A549 (cell line): ENCODE measurements at regions not wholly inside any gene's neighbourhood (a gene's known extent, or its start where the extent isn't known, plus 50 kb on each side); places are given as distances from the start of the nearest gene placed in this dataset.

ENCODE experiments used
- ATAC-seq, 2 experiments: fragments of 200-7000 bp in 1 of 2; fragments of >200 bp in 1 of 2; cut with Nextera tagmentation in 1 of 2; cut with Tn5 transposase in 1 of 2; 3 replicates each; pipeline versions ENCODE4 v1.8.0 to v1.9.1; 2018 to 2020; ENCODE audit warnings: mild to moderate bottlenecking in 1 of 2, moderate library complexity in 1 of 2
- CTCF ChIA-PET: fragments of 300-600 bp; sonication (Branson Sonifier 250); formaldehyde crosslinking; extraction: SDS; loops from one replicate; lab custom pipeline; 2021; ENCODE audit warnings: antibody characterized with exemption, inconsistent platforms; lab: Yijun Ruan, JAX
- POLR2A ChIA-PET: fragments of 350-600 bp; formaldehyde crosslinking; extraction: SDS; loops from one replicate; lab custom pipeline; 2021; ENCODE audit warnings: antibody characterized with exemption, inconsistent platforms; lab: Yijun Ruan, JAX
- DNase-seq, 2 experiments: peaks; one replicate each; pipeline versions ENCODE4 v3.0.0 to v3.0.0-alpha.2; 2011 to 2016; ENCODE audit warnings: low read depth in 1 of 2, low spot score in 1 of 2
- FAIRE-seq: peaks from 2 replicates; lab custom pipeline; 2011; peaks lifted over from hg19 to GRCh38; lab: Jason Lieb, UNC
- H3K27ac ChIP-seq, 2 experiments: fragments of >200 bp; sonication (Bioruptor Twin); formaldehyde crosslinking; 3 replicates each; pipeline ENCODE4 v1.5.1; 2016 to 2017
- H3K4me1 ChIP-seq: fragments of >200 bp; sonication (Bioruptor Twin); formaldehyde crosslinking; 3 replicates; pipeline ENCODE4 v1.6.1; 2016
- H3K4me2 ChIP-seq: fragments of >200 bp; sonication (Bioruptor Twin); formaldehyde crosslinking; 3 replicates; pipeline ENCODE4 v1.6.1; 2016
- H3K4me3 ChIP-seq: fragments of >200 bp; sonication (Bioruptor Twin); formaldehyde crosslinking; 3 replicates; pipeline ENCODE4 v1.5.1; 2016
- H3K9me3 ChIP-seq: fragments of >200 bp; sonication (Bioruptor Twin); formaldehyde crosslinking; 3 replicates; pipeline ENCODE4 v1.6.1; 2016
- ATOH8 ChIP-seq: fragments of 250-450 bp; sonication (Bioruptor Pico); IDR thresholded peaks from 2 replicates; pipeline ENCODE4 v1.5.0; 2020; ENCODE audit warnings: low read depth, mild to moderate bottlenecking, moderate library complexity
- CBX2 ChIP-seq: fragments of 200-600 bp; sonication (generic); IDR thresholded peaks from 2 replicates; pipeline ENCODE4 v1.6.1; 2016; ENCODE audit warnings: low read depth, mild to moderate bottlenecking, borderline replicate concordance
- CHD4 ChIP-seq: fragments of 200-600 bp; sonication (generic); IDR thresholded peaks from 2 replicates; pipeline ENCODE4 v1.6.1; 2016; ENCODE audit warnings: antibody characterized with exemption, mild to moderate bottlenecking, borderline replicate concordance
- CTCF ChIP-seq: fragments of >200 bp; sonication (Bioruptor Twin); formaldehyde crosslinking; IDR thresholded peaks from 3 replicates; pipeline ENCODE4 v1.5.1; 2016
- EHF ChIP-seq: fragments of 250-450 bp; sonication (Bioruptor Pico); IDR thresholded peaks from 2 replicates; pipeline ENCODE4 v1.5.0; 2020; ENCODE audit warnings: mild to moderate bottlenecking
- EHMT2 ChIP-seq: fragments of 200-600 bp; sonication (generic); IDR thresholded peaks from 2 replicates; pipeline ENCODE4 v1.6.1; 2016; ENCODE audit warnings: antibody characterized with exemption, low read depth, mild to moderate bottlenecking, moderate library complexity
- ELK1 ChIP-seq: fragments of 150-350 bp; IDR thresholded peaks from 2 replicates; pipeline ENCODE4 v1.6.1; 2014; ENCODE audit warnings: low read depth, mild to moderate bottlenecking, low read length
- EP300 ChIP-seq, 2 experiments: fragments of >200 bp; sonication (Bioruptor Twin); formaldehyde crosslinking; IDR thresholded peaks; 2 replicates in 1 of 2; 3 replicates in 1 of 2; pipeline ENCODE4 v1.6.1; 2016 to 2017
- FOXS1 ChIP-seq: fragments of 250-450 bp; sonication (Bioruptor Pico); IDR thresholded peaks from 2 replicates; pipeline ENCODE4 v1.5.0; 2020; ENCODE audit warnings: mild to moderate bottlenecking, moderate library complexity
- HOXA7 ChIP-seq: fragments of 250-450 bp; sonication (Bioruptor Pico); IDR thresholded peaks from 2 replicates; pipeline ENCODE4 v1.5.0; 2020; ENCODE audit warnings: mild to moderate bottlenecking, moderate library complexity
- JUN ChIP-seq, 2 experiments: fragments of >200 bp; sonication (Bioruptor Twin); formaldehyde crosslinking; IDR thresholded peaks; 2 replicates in 1 of 2; 3 replicates in 1 of 2; pipeline ENCODE4 v1.6.1; 2016 to 2017
- JUNB ChIP-seq: fragments of >200 bp; sonication (Bioruptor Twin); formaldehyde crosslinking; IDR thresholded peaks from 2 replicates; pipeline ENCODE4 v1.6.1; 2016
- MAFK ChIP-seq: fragments of 450-650 bp; IDR thresholded peaks from 2 replicates; pipeline ENCODE4 v1.6.1; 2014; ENCODE audit not compliant: partially characterized antibody
- MAZ ChIP-seq: fragments of 150-350 bp; IDR thresholded peaks from 2 replicates; pipeline ENCODE4 v1.6.1; 2014; ENCODE audit warnings: antibody characterized with exemption, low read depth, low read length, borderline replicate concordance
- MYC ChIP-seq: IDR thresholded peaks from 2 replicates; pipeline ENCODE4 v1.6.1; 2012; ENCODE audit warnings: mild to moderate bottlenecking, inconsistent platforms, low read length, improper control_type of control experiment, borderline replicate concordance
- WGBS: methylation state at CpG from one replicate; pipeline ENCODE4 v1.1.6; 2017; ENCODE audit errors: missing lambda C conversion rate; 5-methylcytosine and 5-hydroxymethylcytosine counted together

- FAIRE-seq (no peak), DNase-seq (no peak), ATAC-seq (no peak)
- no peak for TF ChIP-seq MYC
- no peak for TF ChIP-seq FOXS1 (CRISPR knock-in tag)
- TF ChIP-seq MAZ, result no peak
- TF ChIP-seq CBX2, result no peak
- no peak for TF ChIP-seq EP300 (IDR thresholded peaks at IDR 0.05)
- TF ChIP-seq CTCF, result no peak
- TF ChIP-seq CHD4, result no peak
- TF ChIP-seq JUN (IDR thresholded peaks at IDR 0.05), result no peak
- TF ChIP-seq ATOH8 (CRISPR knock-in tag), result no peak
- no peak for TF ChIP-seq EHF (CRISPR knock-in tag)
- WGBS, result 40% methylated on average over 3 of the region's 3 CpGs
- Histone ChIP-seq H3K4me2 (no peak overlapping the region), H3K4me1 (no peaks in the 10 kb centered on the region), H3K27ac (no peak overlapping the region), H3K4me3 (no peak overlapping the region), H3K9me3 (no peaks in the 10 kb centered on the region)
- ChIA-PET CTCF (no interaction called here), POLR2A (no interaction called here)
Measured at GRCh38 chr14:38883127-38883526, 219.9 kb downstream of the SEC23A start.

- POLR2A ChIA-PET, result no interaction called here
- DNase-seq (no peak), ATAC-seq (no peak), FAIRE-seq (no peak)
- CTCF ChIA-PET, result interaction anchor here (2.5 kb wide), 1 partner anchor 15 kb away, joined by 15 read pairs; no protein-coding TSS in a partner anchor
- no peak for TF ChIP-seq JUNB
- no peak for TF ChIP-seq ATOH8 (CRISPR knock-in tag)
- TF ChIP-seq ELK1, result no peak
- TF ChIP-seq EHMT2, result no peak
- no peak for TF ChIP-seq MAFK
- Histone ChIP-seq H3K9me3 (no peaks in the 10 kb centered on the region), H3K4me3 (no peak overlapping the region), H3K27ac (no peak overlapping the region), H3K4me2 (no peak overlapping the region), H3K4me1 (no peaks in the 10 kb centered on the region)
Measured at GRCh38 chr14:38882533-38882932, 220.5 kb downstream of the SEC23A start.

GRCh38 chr14:38880643-38881524 lies 222.2 kb downstream of the SEC23A start:
- TF ChIP-seq HOXA7 (CRISPR knock-in tag), result no peak
- TF ChIP-seq, all 56 proteins: peak for 0
- no peak for ATAC-seq

More at GRCh38 chr14:38880643-38881524, 222.2 kb downstream of the SEC23A start:
- POLR2A ChIA-PET, result no interaction called here
- H3K27ac ChIP-seq, result no peak overlapping the region
- no peak overlapping the region for H3K4me2 ChIP-seq
- FAIRE-seq (no peak), DNase-seq (no peak)
- H3K4me3 ChIP-seq, result no peak overlapping the region
- WGBS, result 6% methylated on average over 3 of the region's 3 CpGs
- H3K4me1 ChIP-seq, result no peaks in the 10 kb centered on the region
- H3K9me3 ChIP-seq, result no peaks in the 10 kb centered on the region
- CTCF ChIA-PET, result interaction anchor here (2.5 kb wide), 1 partner anchor 13 kb away, joined by 15 read pairs; no protein-coding TSS in a partner anchor
